ENCODE measurements at regions not wholly inside any gene's neighbourhood (a gene's known extent, or its start where the extent isn't known, plus 50 kb on each side); places are given as distances from the start of the nearest gene placed in this dataset.

GRCh38 chr9:1173211-1173610 lies 123.1 kb downstream of the DMRT2 start:
- intact Hi-C loops (cut with micrococcal nuclease; ENCODE audit: unreplicated experiment) = no loop called here
- no peaks in the 10 kb centered on the region for H3K9me3 ChIP-seq
- TF ChIP-seq CTCF (IDR thresholded peaks at IDR 0.05; ENCODE audit: insufficient read depth in 1 of 2, low read depth in 1 of 2, low read length in 1 of 2, severe bottlenecking in 1 of 2, unreplicated experiment in 1 of 2) = no peak
- H3K4me1 Mint-ChIP-seq (ENCODE audit: low read depth, unreplicated experiment) = no peaks in the 10 kb centered on the region
- DNase-seq = peak in 1 of 2 experiments; percentile 16
- no peak overlapping the region for H3K27ac Mint-ChIP-seq (ENCODE audit: unreplicated experiment)
- ChIA-PET CTCF (no interaction called here), POLR2A (no interaction called here)
- no peaks in the 10 kb centered on the region for H3K27me3 ChIP-seq (replicated peaks; ENCODE audit: control insufficient read depth, insufficient read depth, low read length)
- H3K27me3 Mint-ChIP-seq (ENCODE audit: insufficient read depth, unreplicated experiment) = peaks cover 2% of the 10 kb centered on the region
- H3K9me3 Mint-ChIP-seq (ENCODE audit: unreplicated experiment) = peaks cover 13% of the 10 kb centered on the region
- no peak overlapping the region for H3K4me3 ChIP-seq (ENCODE audit: low read depth, low read length)
- no peaks in the 10 kb centered on the region for H3K36me3 ChIP-seq (ENCODE audit: control insufficient read depth, insufficient read depth, low read length)
- no peaks in the 10 kb centered on the region for H3K36me3 Mint-ChIP-seq (ENCODE audit: insufficient read depth, unreplicated experiment)
- BruUV-seq (replicated peaks) = no TSS peak
- no peak overlapping the region for H3K4me3 Mint-ChIP-seq (ENCODE audit: unreplicated experiment)
- peaks cover 7% of the 10 kb centered on the region; the same call in 1 of the 2 replicates for H3K4me1 ChIP-seq

- no peak overlapping the region for H3K27ac Mint-ChIP-seq (ENCODE audit: unreplicated experiment)
- H3K4me1 Mint-ChIP-seq (ENCODE audit: low read depth, unreplicated experiment) = no peaks in the 10 kb centered on the region
- DNase-seq = no peak
- peaks cover 7% of the 10 kb centered on the region; the same call in 1 of the 2 replicates for H3K4me1 ChIP-seq
- H3K36me3 Mint-ChIP-seq (ENCODE audit: insufficient read depth, unreplicated experiment) = no peaks in the 10 kb centered on the region
- intact Hi-C loops (cut with micrococcal nuclease; ENCODE audit: unreplicated experiment) = no loop called here
- no peaks in the 10 kb centered on the region for H3K27me3 ChIP-seq (replicated peaks; ENCODE audit: control insufficient read depth, insufficient read depth, low read length)
- no peak for TF ChIP-seq CTCF (IDR thresholded peaks at IDR 0.05; ENCODE audit: insufficient read depth in 1 of 2, low read depth in 1 of 2, low read length in 1 of 2, severe bottlenecking in 1 of 2, unreplicated experiment in 1 of 2)
- H3K36me3 ChIP-seq (ENCODE audit: control insufficient read depth, insufficient read depth, low read length) = no peaks in the 10 kb centered on the region
- H3K4me3 ChIP-seq (ENCODE audit: low read depth, low read length) = no peak overlapping the region
- no peak overlapping the region for H3K4me3 Mint-ChIP-seq (ENCODE audit: unreplicated experiment)
- ChIA-PET CTCF (interaction anchor here (0.7 kb wide), 1 partner anchor 256 kb away, joined by 3 read pairs; no protein-coding TSS in a partner anchor), POLR2A (no interaction called here)
- no peaks in the 10 kb centered on the region for H3K9me3 ChIP-seq
- peaks cover 7% of the 10 kb centered on the region for H3K9me3 Mint-ChIP-seq (ENCODE audit: unreplicated experiment)
- no TSS peak for BruUV-seq (replicated peaks)
- peaks cover 2% of the 10 kb centered on the region for H3K27me3 Mint-ChIP-seq (ENCODE audit: insufficient read depth, unreplicated experiment)
Measured at GRCh38 chr9:1173993-1174392, 123.8 kb downstream of the DMRT2 start.

- Histone ChIP-seq H3K9me3 (no peaks in the 10 kb centered on the region), H3K27me3 (replicated peaks; ENCODE audit: control insufficient read depth, insufficient read depth, low read length) (no peaks in the 10 kb centered on the region), H3K4me3 (ENCODE audit: low read depth, low read length) (no peak overlapping the region), H3K36me3 (ENCODE audit: control insufficient read depth, insufficient read depth, low read length) (no peaks in the 10 kb centered on the region), H3K4me1 (no peaks in the 10 kb centered on the region)
- TF ChIP-seq CTCF (IDR thresholded peaks at IDR 0.05; ENCODE audit: insufficient read depth in 1 of 2, low read depth in 1 of 2, low read length in 1 of 2, severe bottlenecking in 1 of 2, unreplicated experiment in 1 of 2) = no peak
- intact Hi-C loops (cut with micrococcal nuclease; ENCODE audit: unreplicated experiment) = no loop called here
- H3K9me3 Mint-ChIP-seq (ENCODE audit: unreplicated experiment) = no peaks in the 10 kb centered on the region
- H3K36me3 Mint-ChIP-seq (ENCODE audit: insufficient read depth, unreplicated experiment) = no peaks in the 10 kb centered on the region
- no peak overlapping the region for H3K4me3 Mint-ChIP-seq (ENCODE audit: unreplicated experiment)
- H3K27ac Mint-ChIP-seq (ENCODE audit: unreplicated experiment) = no peak overlapping the region
- ChIA-PET CTCF (no interaction called here), POLR2A (no interaction called here)
- no TSS peak for BruUV-seq (replicated peaks)
- peaks cover 4% of the 10 kb centered on the region for H3K27me3 Mint-ChIP-seq (ENCODE audit: insufficient read depth, unreplicated experiment)
- no peak for DNase-seq
- no peaks in the 10 kb centered on the region for H3K4me1 Mint-ChIP-seq (ENCODE audit: low read depth, unreplicated experiment)
Measured at GRCh38 chr9:1179366-1179765, 129.2 kb downstream of the DMRT2 start.

All from Caco-2 (cell line).